Mucosa of descending colon (tissue), 3 donors: ENCODE measurements at regions not wholly inside any gene's neighbourhood (a gene's known extent, or its start where the extent isn't known, plus 50 kb on each side); places are given as distances from the start of the nearest gene placed in this dataset.

ENCODE experiments used
- ATAC-seq: fragments of 200-7000 bp; cut with Tn5 transposase; one replicate; pipeline ENCODE4 v1.9.1; 2020; ENCODE audit warnings: mild to moderate bottlenecking, moderate library complexity
- DNase-seq, 3 donors: peaks; one replicate each; pipeline ENCODE4 v3.0.0-alpha.2; 2020
- H3K36me3 ChIP-seq: fragments of 200-600 bp; one replicate; pipeline ENCODE4 v1.8.0; 2021; ENCODE audit warnings: low read depth, mild to moderate bottlenecking
- H3K4me1 ChIP-seq: fragments of 200-600 bp; one replicate; pipeline ENCODE4 v1.8.0; 2021; ENCODE audit warnings: low read depth, mild to moderate bottlenecking
- H3K4me3 ChIP-seq: fragments of 200-600 bp; one replicate; pipeline ENCODE4 v1.8.0; 2021; ENCODE audit warnings: mild to moderate bottlenecking
- H3K9me3 ChIP-seq: fragments of 200-600 bp; one replicate; pipeline ENCODE4 v1.8.0; 2021; ENCODE audit warnings: mild to moderate bottlenecking
- intact Hi-C, 2 donors: fragments of 100-400 bp; cut with DNase I in 1 of 2; cut with micrococcal nuclease in 1 of 2; formaldehyde crosslinking; loops; one replicate each; pipeline versions ENCODE4 v1.11.0 to v1.11.1; 2022; cut with DNase I, micrococcal nuclease
- TF ChIP-seq, protein P1 (sequence below): fragments of 200-600 bp; IDR thresholded peaks from one replicate; pipeline ENCODE4 v1.8.0; 2022; ENCODE audit warnings: antibody characterized with exemption, mild to moderate bottlenecking
- donor health status: DM: no; HTN: no; CAD: no; lungs with moderate emphysema.
- donor health status: DM: no; HTN: no; CAD: no.
- donor health status: DM: no; HTN: yes; CAD: no.

DNA sequence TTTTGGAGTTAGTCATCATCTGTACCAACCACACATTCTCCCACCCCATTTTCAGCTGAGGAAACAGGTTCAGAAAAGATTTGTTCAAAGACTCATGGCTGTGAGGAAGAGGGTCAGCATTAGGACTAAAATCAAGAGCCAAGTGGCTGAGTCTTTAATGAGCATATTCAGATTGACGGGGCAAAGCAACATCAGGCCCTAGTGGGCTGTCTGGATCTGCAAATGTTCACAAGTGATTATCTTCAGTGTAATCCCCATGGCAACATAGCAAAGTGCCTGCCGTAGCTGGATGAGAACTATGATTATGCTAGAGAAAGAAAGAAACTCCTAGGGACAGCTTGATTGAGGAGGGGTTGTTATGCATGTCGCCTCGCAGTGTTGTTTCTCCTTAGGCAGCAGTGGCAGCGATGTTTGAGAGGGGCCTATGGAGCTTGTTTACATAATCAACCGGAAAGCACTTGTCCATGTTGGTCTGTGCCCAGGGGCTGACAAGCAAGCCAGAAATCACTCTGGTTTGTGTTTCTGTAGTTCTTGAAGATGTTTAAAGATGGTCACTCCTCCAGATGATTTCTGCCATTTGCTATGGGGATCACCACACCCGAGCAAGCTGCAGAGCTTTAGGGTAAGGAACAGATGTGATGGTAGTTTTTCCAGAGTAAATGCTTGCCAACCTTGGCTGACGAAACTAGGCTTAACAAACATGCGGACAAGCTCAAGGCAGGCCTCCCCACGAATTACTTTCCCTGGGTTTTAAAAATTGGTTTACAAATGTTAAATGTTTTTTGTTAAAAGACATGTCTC lies 124.3 kb upstream of the MLIP start:
- no peaks in the 10 kb centered on the region for H3K4me1 ChIP-seq
- DNase-seq = peak in 1 of 3 donors; percentile 7
- no peaks in the 10 kb centered on the region for H3K36me3 ChIP-seq
- H3K4me3 ChIP-seq = no peak overlapping the region
- H3K9me3 ChIP-seq = no peaks in the 10 kb centered on the region
- intact Hi-C loops = loop anchor here (5.0 to 10.0 kb wide), 2 partner anchors 280 to 1258 kb away; no protein-coding TSS in a partner anchor
- peak; percentile 20 for ATAC-seq
- TF ChIP-seq, protein P1, sequence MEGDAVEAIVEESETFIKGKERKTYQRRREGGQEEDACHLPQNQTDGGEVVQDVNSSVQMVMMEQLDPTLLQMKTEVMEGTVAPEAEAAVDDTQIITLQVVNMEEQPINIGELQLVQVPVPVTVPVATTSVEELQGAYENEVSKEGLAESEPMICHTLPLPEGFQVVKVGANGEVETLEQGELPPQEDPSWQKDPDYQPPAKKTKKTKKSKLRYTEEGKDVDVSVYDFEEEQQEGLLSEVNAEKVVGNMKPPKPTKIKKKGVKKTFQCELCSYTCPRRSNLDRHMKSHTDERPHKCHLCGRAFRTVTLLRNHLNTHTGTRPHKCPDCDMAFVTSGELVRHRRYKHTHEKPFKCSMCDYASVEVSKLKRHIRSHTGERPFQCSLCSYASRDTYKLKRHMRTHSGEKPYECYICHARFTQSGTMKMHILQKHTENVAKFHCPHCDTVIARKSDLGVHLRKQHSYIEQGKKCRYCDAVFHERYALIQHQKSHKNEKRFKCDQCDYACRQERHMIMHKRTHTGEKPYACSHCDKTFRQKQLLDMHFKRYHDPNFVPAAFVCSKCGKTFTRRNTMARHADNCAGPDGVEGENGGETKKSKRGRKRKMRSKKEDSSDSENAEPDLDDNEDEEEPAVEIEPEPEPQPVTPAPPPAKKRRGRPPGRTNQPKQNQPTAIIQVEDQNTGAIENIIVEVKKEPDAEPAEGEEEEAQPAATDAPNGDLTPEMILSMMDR = no peak

GRCh38 chr6:53987522-53987888 lies 123.7 kb upstream of the MLIP start:
- Histone ChIP-seq H3K36me3 (no peaks in the 10 kb centered on the region), H3K4me3 (no peak overlapping the region), H3K4me1 (no peaks in the 10 kb centered on the region), H3K9me3 (no peaks in the 10 kb centered on the region)
- ATAC-seq (no peak), DNase-seq (no peak)
- TF ChIP-seq, protein P1 = no peak
- intact Hi-C loops = loop anchor here (5.0 to 10.0 kb wide), 2 partner anchors 280 to 1257 kb away; no protein-coding TSS in a partner anchor

GRCh38 chr6:53989504-53989903 lies 121.7 kb upstream of the MLIP start:
- intact Hi-C loops = loop anchor here (5.0 to 10.0 kb wide), 2 partner anchors 278 to 1255 kb away; no protein-coding TSS in a partner anchor
- no peak for ATAC-seq
- Histone ChIP-seq H3K36me3 (no peaks in the 10 kb centered on the region), H3K4me1 (no peaks in the 10 kb centered on the region), H3K4me3 (no peak overlapping the region), H3K9me3 (no peaks in the 10 kb centered on the region)
- TF ChIP-seq, protein P1 = no peak
- DNase-seq = no peak

DNA sequence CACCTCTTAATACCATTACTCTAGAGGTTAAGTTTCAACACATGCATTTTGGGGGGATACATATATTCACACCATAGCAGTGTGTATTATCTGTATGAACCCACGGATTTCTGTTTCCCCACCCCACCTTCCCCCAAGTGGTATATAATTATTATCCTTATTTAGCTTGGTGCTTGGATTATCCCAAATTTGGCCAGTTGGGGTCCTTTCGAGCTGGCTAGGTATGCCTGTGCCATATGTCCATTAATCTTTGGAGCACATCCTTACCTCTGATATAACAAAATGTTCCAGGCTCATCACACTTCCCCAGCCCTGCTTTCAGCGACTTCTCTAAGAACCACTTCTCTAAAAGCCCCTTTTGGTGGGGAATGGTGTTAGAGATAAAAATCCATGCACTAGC lies 118.7 kb upstream of the MLIP start:
- TF ChIP-seq, protein P1 = no peak
- no peak overlapping the region for H3K4me3 ChIP-seq
- no peaks in the 10 kb centered on the region for H3K36me3 ChIP-seq
- H3K9me3 ChIP-seq = no peaks in the 10 kb centered on the region
- intact Hi-C loops = no loop called here
- ATAC-seq (no peak), DNase-seq (no peak)
- H3K4me1 ChIP-seq = no peaks in the 10 kb centered on the region

DNA sequence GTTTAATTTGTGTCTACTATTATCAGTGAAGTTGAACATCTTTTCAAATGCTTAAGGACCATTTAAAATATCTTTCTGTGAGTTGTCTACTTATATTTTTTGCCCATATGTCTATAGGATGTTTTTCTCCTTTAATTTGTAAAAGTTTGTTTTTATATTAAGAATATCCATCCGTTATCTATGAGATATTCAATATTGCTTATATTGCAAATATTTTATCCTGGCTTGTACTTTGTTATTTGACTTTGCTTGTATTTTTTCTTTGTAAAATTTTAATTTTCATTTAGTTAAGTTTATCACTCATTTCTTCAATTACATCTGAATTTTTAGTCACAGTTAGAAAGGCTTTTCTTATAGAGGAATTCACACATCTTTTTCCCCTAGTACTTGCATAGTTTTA lies 117.0 kb upstream of the MLIP start:
- TF ChIP-seq, protein P1 = no peak
- no peaks in the 10 kb centered on the region for H3K9me3 ChIP-seq
- H3K4me3 ChIP-seq = no peak overlapping the region
- no peaks in the 10 kb centered on the region for H3K4me1 ChIP-seq
- intact Hi-C loops = no loop called here
- no peaks in the 10 kb centered on the region for H3K36me3 ChIP-seq
- DNase-seq (no peak), ATAC-seq (no peak)
